GM23248 (cell line): ENCODE measurements at regions not wholly inside any gene's neighbourhood (a gene's known extent, or its start where the extent isn't known, plus 50 kb on each side); places are given as distances from the start of the nearest gene placed in this dataset.

ENCODE experiments used
- DNase-seq: peaks from one replicate; pipeline ENCODE4 v3.0.0-alpha.2; 2015
- H2AFZ ChIP-seq: fragments of 200-600 bp; sonication (generic); 2 replicates; pipeline ENCODE4 v1.6.1; 2016; ENCODE audit warnings: antibody characterized with exemption
- H3F3A ChIP-seq: fragments of 200-600 bp; sonication (generic); 2 replicates; pipeline ENCODE4 v1.6.1; 2016; ENCODE audit warnings: mild to moderate bottlenecking, antibody characterized with exemption, mixed run types; ENCODE audit not compliant: insufficient read depth
- H3K27ac ChIP-seq: fragments of 200-600 bp; sonication (generic); 2 replicates; pipeline ENCODE4 v1.5.1; 2016; ENCODE audit warnings: mild to moderate bottlenecking
- H3K27me3 ChIP-seq: fragments of 200-600 bp; sonication (generic); replicated peaks from 2 replicates; pipeline ENCODE4 v1.6.1; 2016; ENCODE audit warnings: mild to moderate bottlenecking; ENCODE audit not compliant: insufficient read depth
- H3K36me3 ChIP-seq: fragments of 200-600 bp; sonication (generic); 2 replicates; pipeline ENCODE4 v1.6.1; 2016; ENCODE audit warnings: low read depth, mild to moderate bottlenecking
- H3K4me1 ChIP-seq: fragments of 200-600 bp; sonication (generic); 2 replicates; pipeline ENCODE4 v1.6.1; 2016; ENCODE audit warnings: mild to moderate bottlenecking; ENCODE audit not compliant: insufficient read depth
- H3K4me2 ChIP-seq: fragments of 200-600 bp; sonication (generic); one replicate; pipeline ENCODE4 v1.6.1; 2016; ENCODE audit warnings: mild to moderate bottlenecking; ENCODE audit not compliant: unreplicated experiment
- H3K4me3 ChIP-seq: fragments of 200-600 bp; sonication (generic); 2 replicates; pipeline ENCODE4 v1.5.1; 2016; ENCODE audit warnings: mild to moderate bottlenecking
- H3K79me2 ChIP-seq: fragments of 200-600 bp; sonication (generic); 2 replicates; pipeline ENCODE4 v1.6.1; 2016; ENCODE audit warnings: mild to moderate bottlenecking; ENCODE audit not compliant: insufficient read depth
- H3K9ac ChIP-seq: fragments of 200-600 bp; sonication (generic); 2 replicates; pipeline ENCODE4 v1.6.1; 2016; ENCODE audit warnings: mild to moderate bottlenecking
- H3K9me2 ChIP-seq: fragments of 200-600 bp; sonication (generic); 2 replicates; pipeline ENCODE4 v1.6.1; 2016; ENCODE audit warnings: mixed run types, mild to moderate bottlenecking, moderate library complexity; ENCODE audit not compliant: insufficient read depth
- H3K9me3 ChIP-seq: fragments of 200-600 bp; sonication (generic); one replicate; pipeline ENCODE4 v1.6.1; 2017; ENCODE audit warnings: low read depth
- H4K20me1 ChIP-seq: fragments of 200-600 bp; sonication (generic); 2 replicates; pipeline ENCODE4 v1.6.0; 2016; ENCODE audit not compliant: insufficient read depth
- EZH2 ChIP-seq: fragments of 200-600 bp; sonication (generic); IDR thresholded peaks from 2 replicates; pipeline ENCODE4 v1.6.1; 2018; ENCODE audit warnings: antibody characterized with exemption, mild to moderate bottlenecking; ENCODE audit not compliant: insufficient read depth, poor library complexity, severe bottlenecking
- EZH2phosphoT487 ChIP-seq: fragments of 200-600 bp; sonication (generic); IDR thresholded peaks from 2 replicates; pipeline ENCODE4 v1.6.1; 2018; ENCODE audit warnings: antibody characterized with exemption, moderate library complexity, mild to moderate bottlenecking, low read depth; ENCODE audit not compliant: insufficient read depth
- WGBS, 2 experiments: methylation state at CpG; one replicate each; pipeline ENCODE4 v1.1.6; 2015 to 2017; ENCODE audit warnings: low lambda C conversion rate in 2 of 2, low coverage in 1 of 2; ENCODE audit errors: missing lambda C conversion rate in 2 of 2; 5-methylcytosine and 5-hydroxymethylcytosine counted together
- in situ Hi-C: fragments of 300-500 bp; cut with MboI; formaldehyde crosslinking; loops from 2 replicates; pipeline ENCODE4 v1.15.0; 2020

DNA sequence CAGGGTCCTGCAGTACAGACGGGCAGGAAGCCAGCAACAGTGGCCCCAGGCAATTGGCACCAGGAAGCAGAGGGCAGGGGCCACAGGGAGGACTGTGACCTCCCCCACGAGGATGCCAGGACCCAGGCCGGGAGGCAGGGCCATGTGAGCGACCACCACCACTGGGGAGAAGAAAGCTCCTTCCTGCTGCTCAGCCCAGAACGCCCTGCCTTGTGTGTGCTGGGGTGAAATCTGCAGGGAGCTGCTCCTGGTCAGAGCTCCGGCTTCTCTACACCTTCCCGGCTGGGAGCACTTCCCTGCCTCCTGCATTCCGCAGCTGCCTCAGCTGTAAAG lies 100.4 kb downstream of the HMX1 start:
- no peak for DNase-seq
- H3K4me2 ChIP-seq: no peak overlapping the region
- no peaks in the 10 kb centered on the region for H3F3A ChIP-seq
- H3K27me3 ChIP-seq: peaks cover 12% of the 10 kb centered on the region; the same call in 1 of the 2 replicates
- H3K79me2 ChIP-seq: no peaks in the 10 kb centered on the region
- H3K4me1 ChIP-seq: no peaks in the 10 kb centered on the region
- no peaks in the 10 kb centered on the region for H4K20me1 ChIP-seq
- H3K9ac ChIP-seq: no peak overlapping the region
- H3K27ac ChIP-seq: no peak overlapping the region
- TF ChIP-seq EZH2phosphoT487 (no peak), EZH2 (no peak)
- no peak overlapping the region for H2AFZ ChIP-seq
- H3K36me3 ChIP-seq: no peaks in the 10 kb centered on the region
- in situ Hi-C loops: no loop called here
- H3K9me3 ChIP-seq: no peaks in the 10 kb centered on the region
- H3K4me3 ChIP-seq: no peak overlapping the region
- no peaks in the 10 kb centered on the region for H3K9me2 ChIP-seq
- 29 to 33% methylated on average over 8 of the region's 8 CpGs for WGBS, 2 experiments

DNA sequence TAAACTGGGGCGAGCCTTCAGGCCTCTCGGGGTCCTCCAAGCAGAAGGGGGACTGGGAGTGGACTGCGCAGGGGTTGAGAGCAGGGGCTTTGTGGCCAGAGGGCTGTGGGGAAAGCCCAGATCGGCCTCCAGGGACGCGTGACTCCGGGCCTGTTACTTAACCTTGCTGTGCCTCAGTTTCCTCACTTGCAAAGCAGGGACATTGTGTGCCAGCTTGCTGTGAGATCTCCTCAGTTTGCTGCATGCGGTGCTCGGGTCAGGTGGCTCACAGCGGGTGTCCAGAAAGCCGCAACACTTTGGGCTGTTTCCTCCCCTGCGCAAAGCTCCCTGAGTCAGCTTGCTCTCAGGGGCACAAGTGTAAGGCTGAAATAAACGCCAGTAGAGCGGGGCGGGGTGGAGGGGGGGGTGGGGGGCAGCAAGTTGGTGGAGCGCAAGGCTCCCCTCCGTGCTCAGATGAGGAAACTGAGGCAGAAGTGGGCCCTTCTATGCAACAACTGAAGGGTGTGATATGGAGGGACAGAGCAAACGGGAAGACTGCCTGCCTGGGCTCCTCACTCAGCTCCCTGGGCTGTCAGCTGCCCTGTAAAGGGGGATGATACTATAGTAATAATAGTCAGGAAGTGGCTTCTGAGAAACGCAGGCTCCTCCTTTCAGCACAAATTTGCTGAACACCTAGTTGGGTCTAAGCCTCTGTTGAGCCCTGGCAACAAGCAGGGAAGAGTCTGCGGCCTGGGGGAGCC lies 101.0 kb downstream of the HMX1 start:
- DNase-seq: no peak
- 52 to 60% methylated on average over 17 to 19 of the region's 20 CpGs for WGBS, 2 experiments
- Histone ChIP-seq H3K4me3 (no peak overlapping the region), H4K20me1 (no peaks in the 10 kb centered on the region), H3K9ac (no peak overlapping the region), H3K4me2 (no peak overlapping the region), H3K9me2 (no peaks in the 10 kb centered on the region), H2AFZ (no peak overlapping the region), H3K9me3 (no peaks in the 10 kb centered on the region), H3F3A (no peaks in the 10 kb centered on the region), H3K36me3 (no peaks in the 10 kb centered on the region), H3K27me3 (peaks cover 12% of the 10 kb centered on the region; the same call in 1 of the 2 replicates), H3K79me2 (no peaks in the 10 kb centered on the region), H3K4me1 (no peaks in the 10 kb centered on the region), H3K27ac (no peak overlapping the region)
- in situ Hi-C loops: no loop called here
- TF ChIP-seq EZH2phosphoT487 (no peak), EZH2 (no peak)

DNA sequence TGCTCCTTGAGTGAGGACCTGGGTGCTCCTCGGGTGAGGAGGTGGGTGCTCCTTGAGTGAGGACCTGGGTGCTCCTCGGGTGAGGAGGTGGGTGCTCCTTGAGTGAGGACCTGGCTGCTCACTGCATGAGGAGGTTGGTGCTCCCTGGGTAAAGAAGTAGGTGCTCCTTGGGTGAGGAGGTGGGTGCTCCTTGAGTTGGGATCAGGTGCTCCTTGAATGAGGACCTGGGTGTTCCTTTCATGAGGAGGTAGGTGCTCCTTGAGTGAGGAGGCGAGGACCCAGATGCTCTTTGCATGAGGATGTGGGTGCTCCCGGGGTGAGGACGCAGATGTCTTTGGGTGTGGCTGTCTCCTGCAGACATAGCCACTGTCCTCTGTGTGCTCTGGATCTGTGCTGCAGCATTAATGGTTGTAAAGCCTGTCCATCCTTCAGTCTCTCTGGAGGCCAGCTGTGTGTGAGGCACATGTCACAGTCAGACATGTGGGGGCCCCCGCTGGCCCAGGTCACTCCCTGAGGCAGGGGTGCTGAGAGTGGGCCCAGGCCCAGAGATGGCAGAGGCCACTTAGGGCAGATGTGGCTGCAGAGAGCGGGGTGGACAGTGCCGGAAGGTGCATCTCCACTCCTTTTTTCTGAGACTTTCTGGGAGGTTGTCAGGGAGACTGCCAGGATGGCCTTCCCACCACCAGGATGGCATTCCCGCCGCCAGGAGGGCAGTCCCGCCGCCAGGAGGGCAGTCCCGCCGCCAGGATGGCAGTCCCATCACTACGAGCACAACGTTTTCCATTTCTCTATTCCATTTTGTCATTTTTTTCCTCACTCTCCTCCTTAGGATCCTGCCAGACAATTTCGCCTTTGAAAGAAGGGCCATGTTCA lies 101.8 kb downstream of the HMX1 start:
- 63 to 64% methylated on average over 17 of the region's 17 CpGs for WGBS, 2 experiments
- Histone ChIP-seq H3F3A (no peaks in the 10 kb centered on the region), H3K9me2 (no peaks in the 10 kb centered on the region), H3K27me3 (peaks cover 12% of the 10 kb centered on the region; the same call in 1 of the 2 replicates), H3K9me3 (no peaks in the 10 kb centered on the region), H3K79me2 (no peaks in the 10 kb centered on the region), H3K4me3 (no peak overlapping the region), H4K20me1 (no peaks in the 10 kb centered on the region), H3K36me3 (no peaks in the 10 kb centered on the region), H3K9ac (no peak overlapping the region), H3K4me1 (no peaks in the 10 kb centered on the region), H2AFZ (no peak overlapping the region), H3K27ac (no peak overlapping the region), H3K4me2 (no peak overlapping the region)
- no peak for DNase-seq
- in situ Hi-C loops: no loop called here
- TF ChIP-seq EZH2 (no peak), EZH2phosphoT487 (no peak)

GRCh38 chr4:8768357-8768999 lies 103.2 kb downstream of the HMX1 start:
- H4K20me1 ChIP-seq: no peaks in the 10 kb centered on the region
- DNase-seq: no peak
- no peak for TF ChIP-seq EZH2phosphoT487
- no peak for TF ChIP-seq EZH2
- H3K4me1 ChIP-seq: no peaks in the 10 kb centered on the region
- H3K27ac ChIP-seq: no peak overlapping the region
- no peak overlapping the region for H2AFZ ChIP-seq
- no peaks in the 10 kb centered on the region for H3K79me2 ChIP-seq
- no peaks in the 10 kb centered on the region for H3K9me3 ChIP-seq
- H3K27me3 ChIP-seq: peaks cover 6% of the 10 kb centered on the region; the same call in 1 of the 2 replicates
- H3K4me3 ChIP-seq: no peak overlapping the region
- no peak overlapping the region for H3K4me2 ChIP-seq
- 62 to 67% methylated on average over 20 of the region's 20 CpGs for WGBS, 2 experiments
- in situ Hi-C loops: no loop called here
- H3F3A ChIP-seq: no peaks in the 10 kb centered on the region
- H3K36me3 ChIP-seq: no peaks in the 10 kb centered on the region
- H3K9me2 ChIP-seq: no peaks in the 10 kb centered on the region
- no peak overlapping the region for H3K9ac ChIP-seq
